Vagina (tissue), 2 donors: ENCODE measurements at regions not wholly inside any gene's neighbourhood (a gene's known extent, or its start where the extent isn't known, plus 50 kb on each side); places are given as distances from the start of the nearest gene placed in this dataset.

Experiments used
- DNase-seq, 2 donors: peaks; one replicate each; pipeline ENCODE4 v3.0.0-alpha.2; 2017; ENCODE audit errors: extremely low spot score in 2 of 2
- H3K27ac ChIP-seq: fragments of 200-600 bp; sonication (generic); one replicate; pipeline ENCODE4 v1.5.1; 2019
- H3K27me3 ChIP-seq: fragments of 200-600 bp; sonication (generic); one replicate; pipeline ENCODE4 v1.5.1; 2019
- H3K36me3 ChIP-seq, 2 donors: fragments of 200-600 bp; sonication (generic); one replicate each; pipeline ENCODE4 v1.5.1; 2017 to 2019
- H3K4me1 ChIP-seq: fragments of 200-600 bp; sonication (generic); one replicate; pipeline ENCODE4 v1.5.1; 2019
- H3K4me3 ChIP-seq, 2 donors: fragments of 200-600 bp; sonication (generic); 1 replicate in 1 of 2; 2 replicates in 1 of 2; pipeline ENCODE4 v1.5.1; 2016 to 2019
- H3K9me3 ChIP-seq: fragments of 200-600 bp; sonication (generic); one replicate; pipeline ENCODE4 v1.5.1; 2019
- CTCF ChIP-seq, 3 experiments: fragments of 450-650 bp in 2 of 3; fragments of 200-600 bp in 1 of 3; sonication (generic) in 1 of 3; IDR thresholded peaks; one replicate each; pipeline ENCODE4 v1.5.1; 2017 to 2019; ENCODE audit warnings: antibody characterized with exemption in 3 of 3, mild to moderate bottlenecking in 2 of 3, moderate library complexity in 2 of 3
- POLR2A ChIP-seq, 2 donors: fragments of 450-650 bp; IDR thresholded peaks; one replicate each; pipeline ENCODE4 v1.6.1; 2017; ENCODE audit warnings: antibody characterized with exemption in 2 of 2, mild to moderate bottlenecking in 2 of 2, moderate library complexity in 2 of 2
- POLR2AphosphoS5 ChIP-seq, 2 donors: sonication (generic); formaldehyde crosslinking; IDR thresholded peaks; one replicate each; pipeline ENCODE4 v1.9.0; 2017; ENCODE audit warnings: antibody characterized with exemption in 2 of 2, mild to moderate bottlenecking in 2 of 2, low read depth in 1 of 2; ENCODE audit not compliant: insufficient read depth in 1 of 2
- intact Hi-C: fragments of 100-400 bp; cut with DNase I; formaldehyde crosslinking; loops from one replicate; pipeline ENCODE4 v1.15.1; 2023

GRCh38 chr15:31852933-31853799 is 177.1 kb upstream of the CHRNA7 start:
- intact Hi-C loops, result no loop called here
- H3K27me3 ChIP-seq, result no peaks in the 10 kb centered on the region
- H3K36me3 ChIP-seq, result no peaks in the 10 kb centered on the region
- DNase-seq, result no peak
- H3K27ac ChIP-seq, result no peak overlapping the region
- H3K9me3 ChIP-seq, result no peaks in the 10 kb centered on the region
- H3K4me3 ChIP-seq, result no peak overlapping the region
- TF ChIP-seq CTCF (IDR thresholded peaks at IDR 0.05) (no peak), POLR2A (IDR thresholded peaks at IDR 0.05) (no peak), POLR2AphosphoS5 (IDR thresholded peaks at IDR 0.05; ENCODE audit: insufficient read depth in 1 of 2, low read depth in 1 of 2) (no peak)
- H3K4me1 ChIP-seq, result no peaks in the 10 kb centered on the region

GRCh38 chr15:31856581-31856980 is 173.7 kb upstream of the CHRNA7 start:
- no peak for TF ChIP-seq CTCF (IDR thresholded peaks at IDR 0.05)
- TF ChIP-seq POLR2AphosphoS5 (IDR thresholded peaks at IDR 0.05; ENCODE audit: insufficient read depth in 1 of 2, low read depth in 1 of 2), result no peak
- TF ChIP-seq POLR2A (IDR thresholded peaks at IDR 0.05), result no peak
- no peak overlapping the region for H3K4me3 ChIP-seq
- intact Hi-C loops, result no loop called here

GRCh38 chr15:31857194-31857593 is 173.1 kb upstream of the CHRNA7 start:
- no peak overlapping the region for H3K27ac ChIP-seq
- H3K9me3 ChIP-seq, result no peaks in the 10 kb centered on the region
- no peak for TF ChIP-seq POLR2A (IDR thresholded peaks at IDR 0.05)
- no peak for TF ChIP-seq CTCF (IDR thresholded peaks at IDR 0.05)
- TF ChIP-seq POLR2AphosphoS5 (IDR thresholded peaks at IDR 0.05; ENCODE audit: insufficient read depth in 1 of 2, low read depth in 1 of 2), result no peak
- intact Hi-C loops, result no loop called here
- no peaks in the 10 kb centered on the region for H3K36me3 ChIP-seq
- no peak for DNase-seq
- H3K4me1 ChIP-seq, result no peaks in the 10 kb centered on the region
- H3K27me3 ChIP-seq, result no peaks in the 10 kb centered on the region
- H3K4me3 ChIP-seq, result no peak overlapping the region

More at GRCh38 chr15:31856581-31856980, 173.7 kb upstream of the CHRNA7 start:
- no peak for DNase-seq
- no peaks in the 10 kb centered on the region for H3K36me3 ChIP-seq
- H3K4me1 ChIP-seq, result no peaks in the 10 kb centered on the region
- no peak overlapping the region for H3K27ac ChIP-seq
- no peaks in the 10 kb centered on the region for H3K9me3 ChIP-seq
- H3K27me3 ChIP-seq, result no peaks in the 10 kb centered on the region

GRCh38 chr15:31858026-31858425 is 172.3 kb upstream of the CHRNA7 start:
- H3K4me1 ChIP-seq, result no peaks in the 10 kb centered on the region
- intact Hi-C loops, result no loop called here
- H3K36me3 ChIP-seq, result no peaks in the 10 kb centered on the region
- H3K4me3 ChIP-seq, result no peak overlapping the region
- TF ChIP-seq CTCF (IDR thresholded peaks at IDR 0.05) (no peak), POLR2A (IDR thresholded peaks at IDR 0.05) (no peak), POLR2AphosphoS5 (IDR thresholded peaks at IDR 0.05; ENCODE audit: insufficient read depth in 1 of 2, low read depth in 1 of 2) (no peak)
- H3K27me3 ChIP-seq, result no peaks in the 10 kb centered on the region
- no peak for DNase-seq
- H3K27ac ChIP-seq, result no peak overlapping the region
- no peaks in the 10 kb centered on the region for H3K9me3 ChIP-seq

GRCh38 chr15:31866248-31866647 is 164.1 kb upstream of the CHRNA7 start:
- DNase-seq, result no peak

More at GRCh38 chr15:31866248-31866647, 164.1 kb upstream of the CHRNA7 start:
- Histone ChIP-seq H3K9me3 (no peaks in the 10 kb centered on the region), H3K27me3 (no peaks in the 10 kb centered on the region), H3K36me3 (no peaks in the 10 kb centered on the region), H3K4me1 (peaks cover 17% of the 10 kb centered on the region), H3K4me3 (no peak overlapping the region), H3K27ac (no peak overlapping the region)
- no peak for TF ChIP-seq POLR2A (IDR thresholded peaks at IDR 0.05)
- TF ChIP-seq CTCF (IDR thresholded peaks at IDR 0.05), result no peak
- intact Hi-C loops, result no loop called here
